SHP77 treated with DMSO at 0.1 percent for 48 hours (cell line): ENCODE measurements at regions not wholly inside any gene's neighbourhood (a gene's known extent, or its start where the extent isn't known, plus 50 kb on each side); places are given as distances from the start of the nearest gene placed in this dataset.
"Not testable (repeated sequence)": the region's sequence is repeated elsewhere in the genome, so short reads cannot be mapped to it uniquely, and the experiment has no call there.

Source experiments
- DNase-seq: peaks from one replicate; lab custom pipeline; 2025; lab: John Stamatoyannopoulos, UW

DNA sequence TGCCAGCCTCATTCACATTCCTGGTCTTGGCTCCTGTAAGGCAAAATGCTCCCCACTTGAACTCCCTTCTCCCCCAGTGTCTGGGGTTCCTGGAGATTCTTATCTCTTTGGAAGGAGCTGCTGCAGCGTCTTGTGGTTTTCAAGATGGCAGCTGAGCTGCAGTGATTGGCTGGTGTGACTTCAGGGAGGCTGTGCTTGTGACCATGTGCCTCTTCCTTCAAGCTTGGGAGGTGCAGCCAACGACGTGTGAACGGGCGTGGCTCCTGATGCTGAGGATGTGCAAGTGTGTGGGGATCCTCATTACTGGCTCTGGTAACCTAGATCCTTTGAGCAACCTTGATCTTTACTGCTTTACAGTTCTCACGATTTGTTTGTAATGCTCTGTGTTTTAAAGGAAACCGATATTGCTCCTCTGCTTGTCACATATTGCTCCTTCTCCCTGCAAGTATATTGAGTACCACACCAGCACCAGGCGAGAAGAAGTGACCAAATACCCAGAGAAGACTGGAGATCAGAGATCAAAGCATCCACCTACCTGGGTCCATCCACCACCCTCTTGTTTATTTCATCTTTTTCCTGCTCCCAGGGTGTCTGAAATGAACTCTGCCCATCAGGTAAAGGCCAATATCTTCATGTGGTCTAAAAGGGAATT lies 208.5 kb downstream of the FGF9 start:
- no peak for DNase-seq

DNA sequence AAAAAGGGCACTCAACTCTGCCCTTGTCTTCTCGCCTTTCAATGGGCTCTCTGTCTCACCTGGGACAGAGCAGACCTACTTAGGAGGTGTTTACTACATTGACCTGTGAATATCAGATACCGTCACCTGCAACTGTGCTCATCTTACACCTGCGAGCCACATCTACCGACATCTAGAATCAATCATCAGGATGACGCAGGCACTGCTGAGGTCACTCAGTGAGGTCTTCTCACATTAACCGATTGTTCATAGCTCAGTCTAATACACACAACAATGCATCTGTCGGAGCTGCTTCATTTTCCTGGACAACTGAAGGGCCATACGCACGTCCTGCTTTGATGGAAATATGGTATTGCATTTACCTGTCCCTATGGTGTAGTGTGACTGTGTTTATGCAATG lies 211.9 kb downstream of the FGF9 start:
- peak; percentile 14 for DNase-seq

DNA sequence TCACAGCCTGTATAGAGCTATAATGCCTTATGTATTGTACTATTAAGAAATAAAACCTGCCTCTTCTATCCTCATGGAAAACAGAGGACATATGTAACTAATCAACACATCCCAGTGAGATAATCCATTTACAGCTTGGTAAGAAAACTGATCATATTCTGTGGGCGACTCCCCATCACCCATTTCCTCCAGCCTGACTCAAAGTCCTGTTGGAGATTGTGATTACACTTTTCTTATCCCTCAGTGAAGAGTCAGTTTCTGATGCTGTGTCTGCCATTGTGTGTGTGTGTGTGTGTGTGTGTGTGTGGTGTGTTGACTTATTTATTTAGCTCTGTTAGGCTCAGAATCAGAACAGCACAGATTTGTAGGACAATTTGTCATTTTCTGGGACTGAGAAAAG lies 212.8 kb downstream of the FGF9 start:
- no peak for DNase-seq

DNA sequence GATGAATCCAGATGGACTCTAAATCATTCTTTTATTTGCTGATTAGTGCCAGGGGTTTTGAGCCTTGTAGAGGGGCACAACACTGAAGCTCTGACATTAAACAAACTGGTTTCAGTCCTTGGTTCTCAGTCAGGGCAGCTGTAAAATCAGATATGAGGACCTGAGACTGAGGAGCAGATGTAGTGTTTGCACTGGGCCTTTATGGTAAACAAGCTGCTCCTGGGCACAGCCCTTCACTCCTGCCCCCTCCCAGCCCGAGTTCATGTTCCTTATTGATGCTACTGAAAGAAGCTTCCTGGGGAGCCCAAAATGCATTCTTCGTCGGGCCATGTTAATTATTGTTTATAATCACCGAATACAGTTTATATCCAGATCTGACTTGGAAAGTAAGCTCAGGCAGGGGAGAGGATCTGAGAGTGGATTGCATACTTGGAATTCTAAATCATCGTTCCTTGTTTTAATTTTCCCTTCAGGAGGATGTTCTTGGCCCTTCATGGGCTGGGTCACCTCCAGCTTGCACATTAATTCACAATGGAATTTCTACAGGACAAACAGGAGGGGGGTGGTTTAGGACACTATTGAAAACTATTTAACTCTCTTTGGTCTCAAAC lies 213.5 kb downstream of the FGF9 start:
- DNase-seq = peak; percentile 80

DNA sequence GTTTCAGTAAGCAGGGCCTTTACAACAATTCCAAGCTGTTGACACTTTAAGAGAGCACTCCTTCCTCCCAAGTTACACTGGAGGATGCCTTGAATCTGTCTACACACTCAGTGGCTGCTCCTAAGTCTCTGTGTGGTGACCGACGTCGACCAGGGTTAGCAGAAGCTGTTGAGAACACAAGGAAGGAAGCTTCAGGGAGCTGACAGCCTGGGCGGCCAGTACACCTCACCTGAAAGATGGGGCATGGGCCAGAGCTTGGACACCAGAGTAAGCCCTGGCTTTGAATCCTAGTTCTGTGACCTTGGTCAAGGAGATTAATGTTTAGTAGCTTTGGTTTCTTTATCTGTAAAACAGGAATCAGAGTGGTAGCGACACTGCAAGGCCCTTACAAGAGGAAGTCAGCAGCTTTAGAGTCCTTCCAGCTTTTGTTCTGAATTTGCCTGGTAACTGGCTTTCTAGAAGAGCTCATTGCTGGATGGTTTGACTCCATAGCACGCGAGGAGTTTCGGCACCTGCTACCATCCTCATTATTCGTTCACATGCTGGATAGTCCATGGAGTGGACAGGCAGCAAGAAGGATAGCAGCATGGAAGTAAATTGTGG lies 214.2 kb downstream of the FGF9 start:
- DNase-seq = no peak

DNA sequence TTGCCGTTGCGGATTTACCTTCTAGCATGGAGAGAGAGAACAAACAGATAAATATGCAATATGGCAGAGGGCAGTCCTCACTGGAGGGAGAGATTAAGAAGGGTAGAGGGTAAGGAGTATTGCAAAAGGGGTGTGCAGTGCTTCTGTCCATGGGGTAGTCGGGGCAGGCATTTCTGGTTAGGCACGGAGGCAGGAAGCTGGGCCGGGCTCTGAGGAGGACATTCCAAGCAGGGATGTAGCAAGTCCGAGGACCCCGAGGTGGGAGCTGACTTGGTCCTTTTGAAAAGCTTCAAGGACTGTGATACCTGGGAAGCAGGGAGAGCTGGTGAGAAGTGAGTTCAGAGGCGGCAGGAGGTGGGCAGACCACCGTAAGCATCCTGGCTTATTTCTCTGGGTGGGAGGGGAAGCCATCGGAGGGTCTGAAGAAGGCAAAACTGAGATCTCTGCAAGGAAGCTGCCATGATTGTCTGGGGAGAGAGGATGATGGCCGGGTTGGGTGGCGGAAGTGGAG lies 214.9 kb downstream of the FGF9 start:
- no peak for DNase-seq

DNA sequence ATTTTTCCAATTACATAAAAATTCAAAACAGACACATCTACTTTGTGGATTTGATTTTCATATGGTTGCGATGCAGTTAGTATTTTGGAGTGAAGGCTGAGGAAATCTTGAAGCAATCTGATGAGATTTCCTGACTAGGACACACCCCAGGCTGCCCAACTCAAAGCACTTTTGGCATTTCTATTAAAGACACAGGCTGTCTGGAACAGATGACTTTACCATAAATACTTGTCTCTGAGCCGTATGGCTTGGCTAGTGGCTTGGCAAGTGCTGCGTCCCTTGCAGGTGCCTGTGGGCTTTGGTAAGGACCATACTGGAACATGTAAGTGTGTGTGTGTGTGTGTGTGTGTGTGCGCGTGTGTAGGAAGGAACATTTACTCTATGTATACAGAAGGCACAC lies 218.8 kb downstream of the FGF9 start:
- DNase-seq = no peak

DNA sequence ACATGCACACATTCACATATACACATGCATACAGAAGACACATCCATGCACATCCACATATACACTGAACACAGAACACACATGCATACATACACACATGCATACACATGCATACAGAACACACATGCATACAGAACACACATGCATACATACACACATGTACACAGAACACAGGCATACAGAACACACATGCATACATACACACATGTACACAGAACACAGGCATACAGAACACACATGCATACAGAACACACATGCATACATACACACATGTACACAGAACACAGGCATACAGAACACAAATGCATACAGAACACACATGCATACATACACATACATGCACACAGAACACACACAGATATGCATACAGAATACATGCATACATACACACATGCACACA lies 219.3 kb downstream of the FGF9 start:
- not testable (repeated sequence) for DNase-seq

DNA sequence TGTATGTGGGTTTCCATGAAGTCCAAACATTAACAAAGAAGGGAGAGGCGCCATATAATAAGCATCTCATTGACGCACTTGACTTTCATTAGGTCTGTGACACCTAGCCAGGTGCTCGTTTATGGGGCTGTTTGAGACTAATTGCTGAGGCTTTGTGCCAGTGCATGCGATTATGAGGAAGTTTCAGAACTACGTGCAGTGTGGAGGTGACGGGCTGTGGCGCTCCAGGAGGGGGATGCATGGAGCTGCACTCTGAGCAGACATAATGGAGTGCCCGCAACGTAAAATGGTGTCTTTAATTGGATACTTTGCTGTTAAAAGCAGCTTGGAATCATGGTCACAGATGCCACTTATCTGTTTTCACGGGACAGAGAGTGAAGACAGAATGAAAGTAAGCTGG lies 223.2 kb downstream of the FGF9 start:
- DNase-seq = no peak

DNA sequence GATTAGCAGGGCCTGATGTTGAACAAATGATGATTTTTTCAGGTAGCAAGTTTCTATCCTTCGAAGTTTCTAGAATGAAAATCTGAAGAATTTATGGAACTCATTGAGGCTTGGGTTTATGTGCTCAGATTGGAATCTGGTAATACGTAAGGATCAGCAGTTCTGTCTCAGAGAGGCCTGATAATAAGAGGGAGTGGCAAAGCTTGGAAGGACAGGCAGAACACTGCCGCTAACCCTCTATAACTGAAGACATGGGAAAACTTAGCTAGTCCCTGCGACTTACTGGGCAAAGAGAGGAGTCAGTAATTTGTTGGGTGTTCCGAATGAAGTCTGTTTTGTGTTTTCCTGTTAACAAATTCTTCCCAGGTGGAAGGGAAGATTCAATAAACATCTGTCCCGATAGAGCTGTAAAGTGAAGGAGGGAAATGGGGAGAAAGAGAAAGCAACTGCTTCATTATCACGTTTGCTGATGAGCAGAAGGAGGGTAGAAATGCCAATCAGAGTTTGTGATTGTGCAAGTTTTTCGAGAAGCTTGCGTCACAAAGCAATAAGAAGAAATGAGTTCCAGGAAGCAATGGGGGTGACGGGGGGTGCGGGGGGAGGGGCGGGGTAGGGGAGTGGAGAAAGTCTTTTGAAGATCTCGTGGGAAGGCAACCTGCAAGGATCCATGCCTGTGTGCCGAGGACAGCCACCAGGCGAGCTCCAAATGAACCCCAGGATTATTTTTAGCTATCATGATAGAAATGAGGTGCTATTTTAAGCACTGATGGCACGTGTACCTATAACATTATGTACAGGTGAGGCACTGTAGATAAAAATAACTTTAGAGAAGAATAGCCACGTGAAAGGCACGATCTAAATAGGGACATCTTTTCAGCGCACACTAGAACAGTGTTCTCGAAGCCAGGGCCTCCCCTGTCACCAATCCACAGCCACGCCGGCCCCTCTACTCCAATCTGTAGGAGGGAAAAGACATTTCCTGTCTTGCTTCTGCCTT lies 224.1 kb downstream of the FGF9 start:
- no peak for DNase-seq

DNA sequence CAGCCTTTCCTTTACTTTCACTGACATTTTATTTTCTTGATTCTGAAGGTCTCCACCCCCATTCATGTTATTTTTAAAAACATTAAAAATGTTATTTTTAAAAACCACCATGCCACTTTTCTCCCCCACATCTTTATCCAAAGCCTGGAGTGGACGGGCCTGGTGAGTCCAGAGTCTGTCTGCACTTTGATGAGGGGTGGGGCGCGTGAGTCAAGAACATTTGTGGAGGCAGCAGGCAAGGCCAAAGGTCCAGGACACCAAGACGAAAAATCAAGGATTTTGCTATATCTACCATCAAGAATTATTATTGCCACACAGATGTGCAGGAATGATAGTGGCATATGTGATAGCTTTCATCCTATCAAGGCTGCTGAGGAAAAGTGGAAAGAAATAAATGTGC lies 224.9 kb downstream of the FGF9 start:
- DNase-seq = no peak

DNA sequence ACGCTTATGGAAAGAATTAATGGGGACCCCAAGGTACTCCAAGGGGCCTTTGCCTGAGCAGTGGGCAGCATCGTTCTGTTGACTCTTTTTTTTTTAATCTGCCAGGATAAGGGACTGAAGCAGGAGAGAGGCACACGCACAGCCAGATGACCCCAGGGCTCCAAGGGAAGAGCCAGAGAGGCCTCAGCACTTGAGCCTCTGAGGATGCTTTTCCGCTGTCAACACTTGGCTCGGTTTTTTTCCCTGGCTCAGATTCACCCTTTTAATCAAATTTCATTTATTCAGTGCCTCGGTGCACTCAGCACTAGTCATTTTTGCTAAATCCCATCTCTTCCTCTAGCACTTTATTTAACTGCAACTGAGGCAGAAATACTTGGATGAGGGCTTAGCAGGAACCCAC lies 226.3 kb downstream of the FGF9 start:
- DNase-seq = no peak

DNA sequence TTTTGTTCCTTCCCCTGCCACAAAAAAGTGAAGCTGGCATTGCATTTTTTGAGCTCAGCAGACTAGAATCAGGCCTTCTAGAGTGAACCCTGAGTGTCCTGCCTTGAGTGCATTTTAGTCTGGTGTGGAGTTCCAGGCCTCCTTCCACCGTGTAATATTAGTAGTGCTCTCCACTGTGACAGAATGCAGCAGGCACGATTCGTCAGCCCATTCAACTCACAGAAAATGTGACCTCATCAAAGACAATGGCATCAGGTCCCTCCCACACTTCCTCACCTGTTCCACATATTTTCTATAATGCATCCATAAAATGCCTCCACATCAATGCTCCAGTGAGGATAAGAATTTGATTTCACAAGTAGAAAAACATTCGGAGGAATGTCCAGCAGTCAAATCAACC lies 227.6 kb downstream of the FGF9 start:
- DNase-seq = no peak

DNA sequence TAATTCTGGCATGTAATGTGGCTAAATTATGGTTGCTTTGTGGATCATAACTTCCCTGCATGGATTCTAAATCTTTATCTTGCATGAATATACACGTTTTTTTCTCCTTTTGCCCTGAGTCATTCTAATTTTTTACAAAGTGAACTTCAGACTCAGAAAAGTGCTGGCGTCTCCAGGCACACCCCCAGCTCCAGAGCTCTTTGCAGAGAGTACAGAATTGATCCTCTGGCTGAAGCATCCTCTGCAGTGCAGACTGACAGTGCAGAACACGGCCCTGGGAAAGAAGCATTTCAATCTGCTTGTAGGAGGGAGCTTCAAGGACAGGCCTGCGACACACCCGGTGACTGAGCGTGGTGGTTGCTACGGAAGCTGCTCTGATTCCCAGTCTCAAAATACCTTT lies 228.1 kb downstream of the FGF9 start:
- DNase-seq = no peak

DNA sequence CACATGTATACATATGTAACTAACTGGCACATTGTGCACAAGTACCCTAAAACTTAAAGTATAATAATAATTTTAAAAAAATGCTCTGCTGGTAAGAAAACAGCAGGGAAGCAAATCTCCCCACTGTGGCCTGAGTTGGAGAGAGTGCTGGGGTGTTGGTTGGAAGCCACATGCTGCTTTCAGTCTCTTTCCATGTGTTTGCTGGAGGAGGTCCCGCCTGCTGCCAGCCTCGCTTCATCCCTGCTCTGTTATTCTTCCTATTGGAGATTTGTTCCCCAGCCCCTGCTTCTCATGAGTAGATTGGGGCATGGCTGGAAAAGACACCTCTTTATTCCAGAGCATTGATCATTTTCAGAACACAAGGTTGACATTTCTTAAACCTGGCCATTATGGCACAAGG lies 230.5 kb downstream of the FGF9 start:
- no peak for DNase-seq

DNA sequence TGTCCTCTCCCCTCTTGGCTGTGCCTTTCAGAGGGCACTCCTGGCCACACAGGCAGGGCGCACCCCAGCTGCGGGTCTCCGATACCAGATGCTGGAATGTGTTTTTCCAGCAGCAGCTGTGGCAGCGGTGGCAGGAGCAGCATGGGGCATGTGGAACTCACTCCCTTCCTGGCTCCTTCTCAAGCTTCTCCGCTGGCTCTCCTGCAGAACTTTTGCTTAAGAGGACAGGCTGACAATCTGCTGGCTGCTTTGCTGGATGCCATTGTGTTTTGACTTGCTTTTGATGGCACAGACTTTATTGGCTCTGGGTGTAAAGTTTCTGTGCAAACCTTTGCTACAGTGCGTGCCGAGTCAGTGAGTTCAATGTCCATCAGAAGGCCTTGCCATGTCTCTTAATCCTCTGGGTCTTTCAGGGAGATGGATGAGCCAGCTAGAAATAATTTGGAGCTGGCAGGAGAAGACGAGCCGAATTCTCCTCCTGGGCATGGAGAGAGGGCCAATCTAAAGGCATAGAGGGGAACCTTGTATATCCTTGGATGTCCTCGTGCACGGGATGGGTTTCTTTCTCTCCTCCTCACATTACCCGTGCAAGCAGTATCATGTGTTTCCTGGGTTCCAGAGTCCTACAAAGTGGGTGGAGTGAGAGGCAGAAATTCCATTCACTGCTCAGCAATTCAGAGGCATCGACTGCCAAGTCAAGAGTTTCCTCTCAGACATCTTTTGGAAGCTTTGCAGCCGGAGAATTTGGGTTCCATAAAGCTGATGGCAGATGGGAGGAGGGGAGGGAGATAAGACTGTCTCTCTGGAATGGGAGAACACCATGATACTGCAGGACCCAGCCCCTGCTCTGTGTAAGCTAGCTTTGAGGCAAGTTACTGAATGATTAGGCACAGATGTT lies 231.2 kb downstream of the FGF9 start:
- DNase-seq = no peak

DNA sequence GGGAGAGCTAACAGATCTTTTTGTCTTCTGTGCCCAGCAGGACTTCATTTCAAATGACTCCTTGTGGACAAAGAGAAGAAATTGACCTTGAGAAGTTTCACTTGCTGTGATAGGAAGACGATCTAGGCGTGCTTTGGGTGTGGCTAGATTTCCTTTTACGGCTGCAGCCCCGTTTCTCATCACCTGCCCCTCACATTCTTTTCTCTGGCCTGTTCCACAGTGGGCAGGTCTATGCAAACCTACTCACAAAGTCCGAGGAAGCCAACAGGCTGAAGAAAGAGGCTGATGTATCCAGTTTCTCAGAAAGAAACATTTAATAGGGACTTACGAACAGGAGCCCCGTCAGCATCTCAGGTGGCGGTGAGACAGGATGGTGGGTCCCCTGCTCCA lies 231.8 kb downstream of the FGF9 start:
- DNase-seq = no peak

DNA sequence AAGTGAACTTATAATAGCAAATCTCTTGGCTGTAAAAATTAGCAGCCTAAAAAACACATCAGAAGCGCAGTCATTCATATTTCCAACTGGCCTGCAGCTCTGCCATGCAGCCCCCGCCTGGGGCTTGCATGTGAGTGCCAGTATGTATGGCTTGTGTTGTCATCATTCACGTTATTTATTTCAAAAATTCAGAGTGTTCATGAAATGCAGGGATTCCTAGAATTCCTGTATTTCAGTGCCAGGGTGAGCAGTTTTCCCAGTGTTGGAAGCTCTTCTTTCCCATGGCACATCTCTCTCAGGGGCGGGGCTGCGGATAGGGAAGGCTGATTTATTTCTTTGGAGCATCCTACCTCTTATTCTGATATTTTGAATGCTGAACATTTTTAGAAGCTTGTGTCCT lies 234.6 kb downstream of the FGF9 start:
- DNase-seq = no peak

DNA sequence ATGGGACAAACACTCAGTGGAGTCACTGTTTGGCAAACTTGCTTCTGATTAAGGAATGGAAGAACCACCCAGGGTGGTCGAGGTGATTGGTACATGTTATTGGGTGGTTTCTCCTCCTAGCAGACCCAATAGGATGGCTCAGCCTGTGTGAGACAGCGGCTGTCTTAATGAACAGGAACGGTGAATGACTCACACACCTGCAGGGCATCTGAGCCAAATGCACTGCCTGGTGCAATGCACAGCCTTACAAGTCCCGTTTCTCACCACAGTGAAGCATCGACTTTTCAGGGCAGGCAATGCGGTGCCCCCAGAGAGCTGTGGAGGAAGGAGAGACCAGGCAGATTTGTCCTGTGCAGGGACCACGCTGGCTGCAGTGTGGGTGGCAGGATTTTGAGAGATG lies 238.5 kb downstream of the FGF9 start:
- no peak for DNase-seq

DNA sequence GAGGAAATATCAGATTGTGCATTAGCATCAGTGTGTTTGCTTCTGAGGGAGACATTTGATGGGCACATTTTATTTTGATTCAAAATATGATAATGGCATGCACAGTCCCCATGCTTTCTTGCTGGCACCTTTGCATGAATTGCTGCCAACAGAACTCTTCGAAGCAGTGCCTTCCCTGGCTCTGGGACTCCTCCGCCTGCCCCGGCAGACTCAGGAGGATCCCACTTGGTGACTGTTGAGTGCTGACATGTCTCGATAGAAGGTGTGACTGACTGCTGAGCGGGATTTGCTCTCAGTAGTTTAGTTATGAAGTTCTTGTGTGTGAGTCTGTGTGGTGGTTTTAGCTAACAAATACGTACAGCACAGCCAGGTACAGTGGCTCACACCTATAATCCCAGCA lies 239.7 kb downstream of the FGF9 start:
- DNase-seq = no peak

DNA sequence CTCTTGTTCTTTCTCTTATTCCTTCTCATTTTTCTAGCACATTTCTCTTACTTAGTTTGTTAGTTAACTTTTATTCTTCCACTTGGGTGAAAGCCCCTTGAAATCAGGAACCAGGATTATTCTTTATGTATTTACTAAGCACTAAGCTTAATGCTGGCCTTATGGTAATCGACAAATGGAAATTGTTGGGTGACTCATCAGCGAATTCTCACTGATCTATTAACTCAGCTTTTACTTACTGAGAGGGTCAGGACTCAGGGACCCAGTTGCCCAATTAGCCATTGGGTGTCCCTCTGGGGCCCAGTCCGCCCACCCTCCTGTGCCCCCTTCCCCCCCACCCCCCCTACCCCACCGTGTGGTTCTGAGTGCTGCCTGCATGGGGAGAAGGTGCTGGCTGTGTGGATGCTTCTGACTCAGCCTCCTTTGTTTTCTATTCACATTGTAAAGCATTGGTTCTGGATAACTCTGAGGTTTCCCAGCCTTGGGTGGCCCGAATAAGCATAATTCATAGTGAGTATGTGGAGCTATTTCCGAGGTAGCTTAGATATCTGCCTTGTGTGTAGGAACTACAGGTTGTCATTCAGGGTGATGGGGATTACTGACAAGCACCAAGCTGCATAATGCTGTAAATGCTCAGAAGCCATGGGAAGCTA lies 240.9 kb downstream of the FGF9 start:
- DNase-seq = no peak
